NAMALWA (cell line): ENCODE measurements at regions not wholly inside any gene's neighbourhood (a gene's known extent, or its start where the extent isn't known, plus 50 kb on each side); places are given as distances from the start of the nearest gene placed in this dataset.

Experiments used
- DNase-seq: peaks from one replicate; pipeline ENCODE4 v3.0.0-alpha.2; 2015; ENCODE audit warnings: low spot score

- DNase-seq: no peak
Measured at GRCh38 chr3:148315756-148316155, 381.9 kb upstream of the AGTR1 start.

- DNase-seq: no peak
Measured at GRCh38 chr3:148318240-148318639, 379.5 kb upstream of the AGTR1 start.

GRCh38 chr3:148319161-148319915 lies 378.4 kb upstream of the AGTR1 start:
- DNase-seq: peak; percentile 24

GRCh38 chr3:148319960-148320359 lies 377.7 kb upstream of the AGTR1 start:
- no peak for DNase-seq

GRCh38 chr3:148329481-148330235 lies 368.0 kb upstream of the AGTR1 start:
- no peak for DNase-seq

- DNase-seq: no peak
Measured at GRCh38 chr3:148330542-148330941, 367.2 kb upstream of the AGTR1 start.

GRCh38 chr3:148331081-148331846 lies 366.4 kb upstream of the AGTR1 start:
- no peak for DNase-seq

GRCh38 chr3:148332509-148332908 lies 365.2 kb upstream of the AGTR1 start:
- DNase-seq: no peak

GRCh38 chr3:148333091-148333490 lies 364.6 kb upstream of the AGTR1 start:
- DNase-seq: no peak

GRCh38 chr3:148335612-148336011 lies 362.1 kb upstream of the AGTR1 start:
- no peak for DNase-seq

GRCh38 chr3:148343416-148343815 lies 354.3 kb upstream of the AGTR1 start:
- DNase-seq: no peak

GRCh38 chr3:148344521-148344920 lies 353.2 kb upstream of the AGTR1 start:
- no peak for DNase-seq

- DNase-seq: no peak
Measured at GRCh38 chr3:148360051-148360450, 337.7 kb upstream of the AGTR1 start.

- peak; percentile 19 for DNase-seq
Measured at GRCh38 chr3:148366743-148367410, 330.8 kb upstream of the AGTR1 start.

- DNase-seq: no peak
Measured at GRCh38 chr3:148367756-148368155, 329.9 kb upstream of the AGTR1 start.

GRCh38 chr3:148369381-148369780 lies 328.3 kb upstream of the AGTR1 start:
- DNase-seq: no peak

- no peak for DNase-seq
Measured at GRCh38 chr3:148372206-148372875, 325.4 kb upstream of the AGTR1 start.

- no peak for DNase-seq
Measured at GRCh38 chr3:148373961-148374360, 323.7 kb upstream of the AGTR1 start.

- peak; percentile 63 for DNase-seq
Measured at GRCh38 chr3:148379763-148380382, 317.8 kb upstream of the AGTR1 start.

- DNase-seq: peak; percentile 7
Measured at GRCh38 chr3:148381051-148381450, 316.7 kb upstream of the AGTR1 start.

GRCh38 chr3:148389916-148390315 lies 307.8 kb upstream of the AGTR1 start:
- DNase-seq: no peak
